GM12872 (cell line): ENCODE measurements at regions not wholly inside any gene's neighbourhood (a gene's known extent, or its start where the extent isn't known, plus 50 kb on each side); places are given as distances from the start of the nearest gene placed in this dataset.

Experiments
- TF ChIP-seq, protein P1 (sequence below): IDR thresholded peaks from 3 replicates; pipeline ENCODE4 v1.5.1; 2011; ENCODE audit warnings: low read depth, mild to moderate bottlenecking, low read length, moderate library complexity; ENCODE audit not compliant: insufficient read depth

- TF ChIP-seq, protein P1, sequence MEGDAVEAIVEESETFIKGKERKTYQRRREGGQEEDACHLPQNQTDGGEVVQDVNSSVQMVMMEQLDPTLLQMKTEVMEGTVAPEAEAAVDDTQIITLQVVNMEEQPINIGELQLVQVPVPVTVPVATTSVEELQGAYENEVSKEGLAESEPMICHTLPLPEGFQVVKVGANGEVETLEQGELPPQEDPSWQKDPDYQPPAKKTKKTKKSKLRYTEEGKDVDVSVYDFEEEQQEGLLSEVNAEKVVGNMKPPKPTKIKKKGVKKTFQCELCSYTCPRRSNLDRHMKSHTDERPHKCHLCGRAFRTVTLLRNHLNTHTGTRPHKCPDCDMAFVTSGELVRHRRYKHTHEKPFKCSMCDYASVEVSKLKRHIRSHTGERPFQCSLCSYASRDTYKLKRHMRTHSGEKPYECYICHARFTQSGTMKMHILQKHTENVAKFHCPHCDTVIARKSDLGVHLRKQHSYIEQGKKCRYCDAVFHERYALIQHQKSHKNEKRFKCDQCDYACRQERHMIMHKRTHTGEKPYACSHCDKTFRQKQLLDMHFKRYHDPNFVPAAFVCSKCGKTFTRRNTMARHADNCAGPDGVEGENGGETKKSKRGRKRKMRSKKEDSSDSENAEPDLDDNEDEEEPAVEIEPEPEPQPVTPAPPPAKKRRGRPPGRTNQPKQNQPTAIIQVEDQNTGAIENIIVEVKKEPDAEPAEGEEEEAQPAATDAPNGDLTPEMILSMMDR = no peak
Observed at GRCh38 chr4:170226288-170226687, 136.5 kb upstream of the AADAT start.

GRCh38 chr4:170214731-170215130, 125.0 kb upstream of the AADAT start:
- TF ChIP-seq, protein P1 = no peak

DNA sequence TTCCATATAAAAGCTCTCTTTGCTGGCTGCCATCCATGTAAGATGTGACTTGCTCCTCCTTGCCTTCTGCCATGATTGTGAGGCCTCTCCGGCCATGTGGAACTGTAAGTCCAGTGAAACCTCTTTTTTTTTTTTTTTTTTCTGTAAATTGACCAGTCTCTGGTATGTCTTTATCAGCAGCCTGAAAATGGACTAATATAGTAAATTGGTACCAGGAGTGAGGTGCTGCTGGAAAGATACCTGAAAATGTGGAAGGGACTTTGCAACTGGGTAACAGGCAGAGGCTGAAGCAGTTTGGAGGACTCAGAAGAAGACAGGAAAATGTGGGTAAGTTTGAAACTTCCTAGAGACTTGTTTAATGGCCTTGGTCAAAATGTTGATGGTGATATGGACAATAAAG, 124.3 kb upstream of the AADAT start:
- TF ChIP-seq, protein P1 = no peak

- TF ChIP-seq, protein P1 = no peak
Observed at GRCh38 chr4:170202721-170203120, 113.0 kb upstream of the AADAT start.

DNA sequence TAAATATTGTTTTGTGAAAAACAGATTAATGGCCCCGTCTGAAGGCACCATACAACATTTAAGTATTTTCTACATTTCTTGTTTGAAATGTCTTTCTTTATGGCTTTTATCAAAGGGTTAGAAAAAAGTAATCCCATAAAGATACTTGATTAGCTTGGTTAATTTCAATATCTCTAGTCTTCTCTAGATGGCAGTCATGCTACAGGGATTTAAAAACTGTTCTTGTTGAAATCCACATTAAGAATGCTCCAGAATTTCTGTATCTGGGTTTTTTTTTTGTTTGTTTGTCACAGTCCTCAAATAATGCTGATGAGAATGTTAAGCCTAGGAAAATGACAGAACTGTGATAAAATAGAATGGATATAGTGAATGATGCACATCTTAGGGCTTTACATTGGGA, 109.0 kb upstream of the AADAT start:
- TF ChIP-seq, protein P1 = no peak

- TF ChIP-seq, protein P1 = no peak
Observed at GRCh38 chr4:170193496-170193895, 103.7 kb upstream of the AADAT start.

DNA sequence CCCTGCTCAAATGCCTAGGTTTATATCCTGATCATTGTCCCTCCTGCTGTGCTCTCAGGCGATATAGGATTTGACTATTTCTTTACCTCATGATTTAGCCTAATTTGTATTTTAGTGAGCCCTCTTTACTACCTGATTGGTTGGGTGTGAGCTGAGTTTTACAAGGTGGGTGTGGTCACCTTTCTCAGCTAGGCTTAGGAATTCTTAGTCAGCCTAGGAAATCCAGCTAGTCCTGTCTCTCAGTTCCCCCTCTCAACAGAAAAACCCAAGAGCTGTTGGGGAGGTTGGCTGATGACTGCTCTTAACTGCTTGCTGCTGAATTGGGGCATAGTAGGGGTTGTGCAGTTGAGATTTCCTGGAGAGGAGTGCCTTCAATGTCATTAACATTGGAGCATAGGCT, 100.5 kb upstream of the AADAT start:
- TF ChIP-seq, protein P1 = no peak

GRCh38 chr4:170170861-170171260, 81.1 kb upstream of the AADAT start:
- TF ChIP-seq, protein P1 = no peak
